ENCODE measurements at regions not wholly inside any gene's neighbourhood (a gene's known extent, or its start where the extent isn't known, plus 50 kb on each side); places are given as distances from the start of the nearest gene placed in this dataset.

DNA sequence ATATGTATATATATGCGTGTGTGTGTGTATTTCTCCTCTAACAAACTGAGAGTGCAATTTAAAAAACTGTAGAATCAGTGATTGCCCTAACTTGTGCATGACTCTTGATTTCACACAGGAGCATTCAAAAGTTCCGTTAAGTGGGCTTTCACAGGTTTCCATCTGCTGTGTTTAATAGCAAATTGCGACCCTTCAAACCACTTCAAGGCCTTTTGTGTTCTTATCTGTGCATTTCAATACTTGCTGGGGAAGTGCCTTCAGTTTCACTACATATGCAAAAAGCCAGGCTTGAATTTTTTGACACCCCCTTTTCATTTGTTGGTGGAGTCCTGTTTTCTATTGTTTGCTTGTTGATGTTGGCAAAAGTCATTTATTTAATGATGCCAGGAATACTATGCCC, 158.0 kb downstream of the TM9SF2 start:
- no peak for DNase-seq

GRCh38 chr13:99658261-99658991, 157.2 kb downstream of the TM9SF2 start:
- peak; percentile 48 for DNase-seq

- DNase-seq: no peak
Observed at GRCh38 chr13:99657848-99658260, 156.6 kb downstream of the TM9SF2 start.

DNA sequence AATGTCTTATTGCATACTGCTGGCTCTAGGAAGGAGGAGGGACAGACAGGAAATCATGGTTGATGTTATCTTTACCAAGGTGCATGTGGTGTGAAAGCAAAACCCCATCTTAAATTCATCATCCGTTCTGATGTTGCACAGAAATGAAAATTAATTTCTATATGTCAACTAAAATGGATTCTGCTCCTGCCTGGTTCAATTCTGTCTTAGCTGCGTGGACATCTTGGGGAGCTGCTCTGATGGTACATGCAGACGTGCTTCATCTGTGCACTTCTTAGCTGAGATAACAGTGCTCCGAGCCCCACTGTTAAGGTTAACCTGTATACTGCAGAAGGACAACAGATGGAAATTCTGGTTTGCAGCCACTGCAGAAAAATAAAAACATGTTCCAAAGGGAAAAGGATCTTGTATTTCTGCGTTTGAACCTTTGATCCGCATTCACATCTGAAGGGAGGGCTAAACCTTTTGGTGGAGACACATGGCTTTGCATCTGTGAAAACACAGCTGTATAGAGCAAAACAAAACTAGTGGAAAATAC, 155.6 kb downstream of the TM9SF2 start:
- DNase-seq: no peak

DNA sequence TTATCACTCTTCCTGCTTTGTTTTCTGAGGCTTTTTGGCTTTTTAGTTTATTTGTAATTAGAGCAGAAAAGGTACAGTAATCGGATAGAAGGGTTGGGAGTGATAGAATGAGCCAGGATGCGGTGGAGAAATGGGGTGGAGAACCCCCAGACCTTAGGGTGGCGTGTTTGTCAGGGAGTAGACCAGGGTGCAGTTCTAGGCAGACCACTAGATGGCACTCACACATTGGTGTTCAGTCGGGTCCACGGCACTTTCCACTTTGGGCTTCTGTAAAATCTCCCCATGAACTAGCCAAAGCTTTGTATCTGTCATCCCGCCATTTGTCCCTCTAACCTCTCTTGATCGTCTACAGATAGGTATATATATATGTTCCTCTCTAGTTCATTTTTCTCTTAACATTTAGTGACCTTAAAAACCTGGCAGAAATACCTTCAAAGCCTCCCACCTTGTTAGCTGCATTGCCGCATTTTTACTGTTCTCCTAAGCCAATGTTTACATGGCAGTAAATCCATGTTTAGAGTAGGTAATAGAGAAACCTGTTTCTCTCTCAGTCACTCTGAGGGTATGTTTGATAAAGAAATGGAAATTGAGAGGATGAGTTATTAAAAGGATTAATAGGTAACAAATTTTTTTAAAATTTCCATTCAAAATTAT, 154.9 kb downstream of the TM9SF2 start:
- DNase-seq: peak; percentile 50

- no peak for DNase-seq
Observed at GRCh38 chr13:99655351-99656091, 154.2 kb downstream of the TM9SF2 start.

- DNase-seq: no peak
Observed at GRCh38 chr13:99654076-99654475, 152.8 kb downstream of the TM9SF2 start.

DNA sequence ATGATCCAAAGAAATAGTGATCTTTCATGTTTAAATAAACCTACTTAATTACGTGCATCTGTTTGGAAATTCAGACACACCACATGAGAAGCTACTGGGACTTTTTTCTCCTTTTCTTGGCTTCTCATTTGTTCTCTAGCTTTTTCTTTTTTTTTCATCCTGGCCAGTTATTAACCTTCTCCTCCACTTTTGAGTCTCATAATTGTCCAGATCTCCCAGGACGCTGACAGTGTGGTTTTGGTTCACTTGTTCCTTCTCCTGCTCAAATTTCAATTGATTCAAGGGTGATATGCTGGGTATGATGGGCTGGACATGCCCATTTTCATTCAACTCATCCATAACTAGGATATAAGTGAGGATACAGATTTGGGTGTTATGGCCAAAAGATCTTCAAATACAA, 152.3 kb downstream of the TM9SF2 start:
- DNase-seq: no peak

DNA sequence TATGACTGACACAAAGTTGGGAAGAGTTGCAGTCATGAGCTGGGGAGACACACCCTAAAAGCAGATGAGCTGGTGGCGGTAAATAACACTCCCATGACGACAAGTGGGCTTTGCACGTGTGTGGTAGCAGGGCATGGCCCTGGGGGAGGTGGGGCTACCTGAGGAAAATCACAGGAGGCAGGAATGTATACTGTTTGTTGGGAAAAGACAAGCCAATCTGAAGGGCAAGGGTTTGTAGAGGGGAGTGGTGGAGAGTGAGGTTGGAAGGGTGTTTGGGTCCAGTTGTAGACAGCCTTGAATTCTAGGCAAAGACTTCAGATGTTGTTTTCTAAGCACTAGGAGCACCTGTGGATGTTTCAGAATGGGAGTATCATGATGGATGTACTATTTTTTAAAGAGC, 151.6 kb downstream of the TM9SF2 start:
- DNase-seq: no peak

- DNase-seq: no peak
Observed at GRCh38 chr13:99652141-99652540, 150.9 kb downstream of the TM9SF2 start.

DNA sequence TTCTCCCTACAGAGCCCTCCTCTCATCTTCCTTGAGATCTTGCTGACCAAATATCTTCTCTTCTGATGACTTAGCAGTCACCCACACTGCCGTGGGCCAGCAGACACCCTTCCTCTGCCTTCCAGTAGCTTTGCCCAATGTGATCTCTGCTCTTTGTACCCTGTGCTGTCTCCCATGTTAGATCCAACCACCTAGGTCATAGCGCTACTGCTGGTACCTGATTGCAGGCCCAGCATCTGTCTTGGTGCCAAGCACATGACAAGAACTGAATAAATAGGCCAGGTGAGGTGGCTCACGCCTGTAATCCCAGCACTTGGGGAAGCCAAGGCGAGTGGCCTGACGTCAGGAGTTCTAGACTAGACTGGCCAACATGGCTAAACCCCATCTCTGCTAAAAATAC, 149.7 kb downstream of the TM9SF2 start:
- DNase-seq: no peak

- no peak for DNase-seq
Observed at GRCh38 chr13:99650410-99650809, 149.1 kb downstream of the TM9SF2 start.

DNA sequence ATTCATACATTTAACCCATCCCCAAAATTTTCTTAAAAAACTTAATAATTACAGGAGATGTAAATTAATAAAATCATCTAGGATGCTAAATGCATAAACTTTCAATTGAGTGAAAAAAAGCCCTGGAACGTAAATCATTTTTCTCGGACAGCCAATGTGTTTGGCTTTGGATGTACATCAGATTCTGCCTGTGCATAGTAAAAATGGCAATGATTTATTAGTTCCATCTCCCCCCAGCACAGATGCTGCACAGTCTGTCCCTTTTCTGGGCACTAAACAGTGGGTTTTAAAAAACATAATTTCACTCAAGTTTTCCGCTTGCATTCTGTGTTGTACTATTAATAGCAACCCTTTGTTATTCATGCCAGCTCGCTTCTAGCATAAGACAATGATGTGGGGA, 147.7 kb downstream of the TM9SF2 start:
- no peak for DNase-seq

DNA sequence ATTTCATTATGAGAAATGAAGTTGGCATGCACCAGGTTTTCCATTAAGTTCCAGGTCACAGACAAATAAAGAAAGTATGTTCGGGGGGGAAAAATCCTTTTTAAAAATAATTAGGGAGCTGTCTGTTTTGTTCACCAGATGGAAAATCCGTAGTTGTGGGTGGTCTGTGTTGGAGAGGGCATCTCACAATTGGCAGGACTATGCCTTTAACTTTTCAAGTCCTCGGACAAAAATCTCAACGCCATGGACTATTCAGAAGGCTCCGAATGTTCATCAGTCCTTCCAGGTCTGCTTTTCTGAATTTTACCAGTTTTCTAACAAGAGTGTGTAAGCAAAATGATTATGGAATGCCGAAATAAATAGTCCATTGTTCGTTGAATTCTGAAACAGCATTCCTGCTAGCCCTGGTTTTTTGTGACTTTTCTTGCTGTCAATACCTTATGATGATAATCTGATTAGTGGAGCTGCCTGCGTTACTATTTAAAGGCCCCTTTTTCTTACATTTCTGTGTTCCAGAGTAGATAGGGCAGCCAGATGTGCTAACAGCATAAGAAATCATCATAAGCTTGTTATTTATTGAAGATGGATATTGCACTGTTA, 146.9 kb downstream of the TM9SF2 start:
- no peak for DNase-seq

DNA sequence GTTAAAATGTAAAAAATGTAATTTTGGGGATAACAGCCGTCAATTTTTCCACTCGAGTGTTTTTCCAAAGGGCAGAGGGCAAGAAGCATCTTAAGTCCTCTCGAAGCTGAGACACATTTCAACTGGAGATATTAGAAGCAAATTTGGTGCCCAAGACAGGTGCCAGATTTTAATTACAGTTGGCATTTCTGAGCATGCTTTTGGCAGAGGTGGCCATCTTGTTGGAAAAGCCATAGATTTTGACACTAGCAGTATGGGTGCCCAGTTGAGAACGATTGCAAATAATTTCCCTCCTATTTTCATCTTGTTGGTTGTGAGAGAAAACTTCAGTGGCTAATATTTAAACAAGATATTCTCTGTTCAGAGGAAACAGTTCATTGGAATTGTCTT, 146.3 kb downstream of the TM9SF2 start:
- DNase-seq: no peak

DNA sequence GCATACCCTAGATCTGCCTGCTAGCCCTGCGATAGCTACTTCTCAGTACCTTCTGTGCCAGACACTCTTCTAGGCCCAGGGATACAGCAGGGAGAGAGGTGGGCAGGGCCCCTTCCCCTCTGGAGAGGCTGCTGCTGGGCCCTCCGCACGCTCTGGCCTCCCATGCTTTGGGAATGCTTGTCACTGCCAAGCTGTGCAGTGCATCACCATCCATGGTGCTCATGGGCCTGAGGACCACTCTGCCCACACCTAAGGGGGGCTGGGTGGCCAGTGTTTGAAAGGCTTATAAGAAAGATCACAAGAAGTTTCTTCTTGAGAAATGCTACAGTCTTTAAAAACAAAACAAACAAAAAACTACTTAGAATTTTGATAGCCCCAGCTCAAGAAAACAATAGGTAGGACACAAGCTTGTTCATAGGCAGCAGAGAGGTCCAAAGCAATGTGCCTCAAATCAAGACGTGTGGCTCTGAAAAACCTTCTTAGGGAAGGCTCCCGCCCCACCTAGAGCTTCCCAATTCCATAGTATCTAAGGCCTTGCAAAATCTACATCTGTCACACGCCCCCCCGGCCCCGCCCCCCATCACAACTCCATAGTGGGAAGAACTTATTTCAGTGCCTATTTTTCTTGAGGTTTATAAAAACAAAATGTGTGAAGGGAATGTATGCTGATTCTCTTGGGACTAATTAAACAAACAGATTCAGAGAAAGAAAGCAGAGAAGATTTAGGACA, 145.8 kb downstream of the TM9SF2 start:
- no peak for DNase-seq

- DNase-seq: no peak
Observed at GRCh38 chr13:99642841-99643240, 141.6 kb downstream of the TM9SF2 start.

GRCh38 chr13:99642006-99642405, 140.7 kb downstream of the TM9SF2 start:
- no peak for DNase-seq

DNA sequence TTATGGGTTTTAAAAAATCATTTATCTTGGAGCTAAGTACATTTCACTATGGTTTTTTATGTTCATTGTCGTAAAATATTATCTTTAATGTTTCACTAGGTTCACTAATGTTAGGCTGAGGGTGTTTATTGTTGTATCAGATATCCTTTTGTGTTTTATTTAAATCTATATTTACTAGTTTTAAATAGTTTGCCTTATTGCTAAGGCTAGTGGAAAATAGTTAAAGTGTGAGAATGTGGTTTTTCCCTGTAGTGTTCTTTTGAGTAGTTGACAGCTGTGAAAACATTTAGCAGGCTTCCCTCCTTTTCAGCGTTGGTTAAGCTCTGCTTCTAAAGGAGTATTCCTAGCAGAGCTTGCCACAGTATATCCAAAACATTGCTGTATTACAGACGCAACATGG, 139.0 kb downstream of the TM9SF2 start:
- peak; percentile 28 for DNase-seq

- no peak for DNase-seq
Observed at GRCh38 chr13:99639126-99639525, 137.9 kb downstream of the TM9SF2 start.

DNA sequence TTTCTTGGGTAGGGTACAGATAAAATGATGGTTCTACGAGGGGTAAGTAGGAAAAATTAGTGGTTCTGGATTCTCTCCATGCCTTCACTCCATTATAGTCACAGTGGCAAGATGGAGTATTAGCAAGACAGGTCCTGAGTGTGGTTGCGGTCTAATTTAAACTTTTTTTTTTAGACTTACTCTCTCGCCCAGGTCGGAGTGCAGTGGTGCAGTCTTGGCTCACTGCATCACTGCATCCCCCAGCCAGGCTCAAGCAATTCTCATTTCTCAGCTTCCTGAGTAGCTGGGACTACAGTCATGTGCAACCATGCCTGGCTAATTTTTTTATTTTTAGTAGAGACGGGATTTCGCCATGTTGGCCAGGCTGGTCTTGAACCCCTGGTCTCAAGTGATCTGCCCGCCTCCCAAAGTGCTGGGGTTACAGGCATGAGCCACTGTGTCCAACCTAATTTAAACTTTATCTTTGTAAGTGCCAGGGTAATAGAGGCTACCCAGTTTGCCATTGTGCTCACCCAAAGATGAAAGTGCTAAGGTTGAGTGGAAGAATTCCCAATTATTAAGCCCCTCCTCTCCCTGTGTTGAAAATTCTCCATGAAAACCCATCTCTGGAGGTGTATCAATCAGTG, 135.6 kb downstream of the TM9SF2 start:
- no peak for DNase-seq

GRCh38 chr13:99636306-99636705, 135.0 kb downstream of the TM9SF2 start:
- DNase-seq: no peak
